ENCODE measurements at regions not wholly inside any gene's neighbourhood (a gene's known extent, or its start where the extent isn't known, plus 50 kb on each side); places are given as distances from the start of the nearest gene placed in this dataset.

GRCh38 chr11:134555510-134555909, 143.5 kb upstream of the B3GAT1 start:
- TF ChIP-seq CTCF (conservative IDR thresholded peaks at IDR 0.05) = no peak
- H3K9me3 ChIP-seq (ENCODE audit: control insufficient read depth, low read depth, low read length) = no peaks in the 10 kb centered on the region
- no peak overlapping the region for H2BK5ac ChIP-seq (ENCODE audit: insufficient read length, low read length)
- no peak overlapping the region for H2BK120ac ChIP-seq (ENCODE audit: low read depth, low read length, poor library complexity, severe bottlenecking)
- WGBS (ENCODE audit: extremely low coverage, insufficient read length, low lambda C conversion rate) = no CpG with 5 or more reads among the region's 7 CpGs
- peaks cover 17% of the 10 kb centered on the region for H3K27me3 Mint-ChIP-seq (ENCODE audit: low read depth)
- no peak overlapping the region for H3K23ac ChIP-seq (ENCODE audit: insufficient read length, low read depth, low read length)
- H2BK20ac ChIP-seq (ENCODE audit: low read depth, low read length, poor library complexity, severe bottlenecking) = no peak overlapping the region
- H3K14ac ChIP-seq (ENCODE audit: insufficient read depth, low read length) = no peak overlapping the region; the same call in 1 of the 2 replicates
- no peak overlapping the region for H3K4ac ChIP-seq (ENCODE audit: low read depth, low read length)
- H3K4me1 Mint-ChIP-seq = peaks cover 10 to 11% of the 10 kb centered on the region in 2 experiments; a peak in 3 of 4 replicates
- H4K91ac ChIP-seq (ENCODE audit: insufficient read length, low read depth, low read length) = no peak overlapping the region
- H2AK5ac ChIP-seq (ENCODE audit: insufficient read length, low read length) = no peak overlapping the region
- H3K27ac Mint-ChIP-seq = no peak overlapping the region
- H3K9ac ChIP-seq (ENCODE audit: extremely low read depth, insufficient read length, low read length) = no peak overlapping the region
- H3K9me3 Mint-ChIP-seq = no peaks in the 10 kb centered on the region
- H2BK12ac ChIP-seq (ENCODE audit: insufficient read length, low read depth, low read length) = no peak overlapping the region
- H3K79me1 ChIP-seq (ENCODE audit: insufficient read depth, low read depth, low read length, poor library complexity, severe bottlenecking) = no peaks in the 10 kb centered on the region
- H3K18ac ChIP-seq (ENCODE audit: insufficient read length, low read depth, low read length) = no peak overlapping the region
- no peak overlapping the region for H2BK15ac ChIP-seq (ENCODE audit: low read depth, low read length)
- H2AFZ ChIP-seq (ENCODE audit: low read length) = no peak overlapping the region
- no peak overlapping the region for H4K5ac ChIP-seq (ENCODE audit: insufficient read length, low read depth, low read length)
- no peaks in the 10 kb centered on the region for H3K36me3 Mint-ChIP-seq (ENCODE audit: insufficient read depth in 1 of 3, low read depth in 3 of 3)
- H3K4me2 ChIP-seq (ENCODE audit: insufficient read depth, insufficient read length, low read length) = no peak overlapping the region
- H4K20me1 ChIP-seq (ENCODE audit: control insufficient read depth, insufficient read depth, insufficient read length) = no peaks in the 10 kb centered on the region
- H3T11ph ChIP-seq (ENCODE audit: low read length) = no peak overlapping the region
- H3K4me1 ChIP-seq (ENCODE audit: insufficient read depth, low read length) = no peaks in the 10 kb centered on the region
- no peak overlapping the region for H4K8ac ChIP-seq (replicated peaks; ENCODE audit: insufficient read length, low read depth, low read length)
- no peaks in the 10 kb centered on the region for H3K23me2 ChIP-seq (ENCODE audit: insufficient read length, low read depth, low read length, poor library complexity, severe bottlenecking)
- no peak for DNase-seq
- no peaks in the 10 kb centered on the region for H3K79me2 ChIP-seq (ENCODE audit: insufficient read depth, low read length)
- no peaks in the 10 kb centered on the region for H3K27me3 ChIP-seq (ENCODE audit: insufficient read depth, low read length)
- no peak overlapping the region for H3K27ac ChIP-seq (ENCODE audit: insufficient read length, low read depth, low read length)
- no peak overlapping the region for H3K56ac ChIP-seq (ENCODE audit: insufficient read length, low read depth, low read length)
- no peak overlapping the region for H3K4me3 Mint-ChIP-seq
